Liver (tissue), 7 donors: ENCODE measurements at regions not wholly inside any gene's neighbourhood (a gene's known extent, or its start where the extent isn't known, plus 50 kb on each side); places are given as distances from the start of the nearest gene placed in this dataset.

ENCODE experiments used
- DNase-seq: peaks from one replicate; pipeline ENCODE4 v3.0.0-alpha.2; 2017; ENCODE audit warnings: low spot score
- H3K27ac ChIP-seq, 2 donors: one replicate each; pipeline ENCODE4 v1.7.0; 2013; ENCODE audit warnings: inconsistent platforms in 2 of 2, low read length in 2 of 2, control low read depth in 1 of 2, low read depth in 1 of 2, mild to moderate bottlenecking in 1 of 2
- H3K27me3 ChIP-seq, 4 donors: one replicate each; pipeline versions ENCODE4 v1.6.1 to v1.7.0; 2013; ENCODE audit warnings: low read length in 3 of 4, inconsistent platforms in 1 of 4, mild to moderate bottlenecking in 1 of 4, moderate library complexity in 1 of 4; ENCODE audit not compliant: control insufficient read depth in 4 of 4, insufficient read depth in 4 of 4
- H3K36me3 ChIP-seq, 4 donors: one replicate each; pipeline versions ENCODE4 v1.6.1 to v1.7.0; 2013; ENCODE audit warnings: low read length in 3 of 4, mild to moderate bottlenecking in 3 of 4, low read depth in 1 of 4, moderate library complexity in 1 of 4; ENCODE audit not compliant: control insufficient read depth in 4 of 4, insufficient read depth in 3 of 4
- H3K4me1 ChIP-seq, 4 donors: one replicate each; pipeline versions ENCODE4 v1.6.1 to v1.7.0; 2013; ENCODE audit warnings: low read length in 3 of 4, mild to moderate bottlenecking in 3 of 4, moderate library complexity in 1 of 4; ENCODE audit not compliant: control insufficient read depth in 4 of 4, insufficient read depth in 4 of 4
- H3K4me3 ChIP-seq, 3 donors: one replicate each; pipeline versions ENCODE4 v1.6.1 to v1.7.0; 2013; ENCODE audit warnings: low read length in 3 of 3, control low read depth in 1 of 3, low read depth in 1 of 3, mild to moderate bottlenecking in 1 of 3
- H3K9ac ChIP-seq, 2 donors: one replicate each; pipeline ENCODE4 v1.7.0; 2013; ENCODE audit warnings: low read length in 2 of 2, mild to moderate bottlenecking in 2 of 2, moderate library complexity in 2 of 2, control low read depth in 1 of 2, low read depth in 1 of 2
- H3K9me3 ChIP-seq, 4 donors: one replicate each; pipeline versions ENCODE4 v1.6.1 to v1.7.0; 2013; ENCODE audit warnings: low read length in 3 of 4; ENCODE audit not compliant: control insufficient read depth in 4 of 4
- FOXA1 ChIP-seq: IDR thresholded peaks from 2 replicates; pipeline ENCODE4 v1.6.1; 2016; ENCODE audit warnings: antibody characterized with exemption
- FOXA2 ChIP-seq: IDR thresholded peaks from 2 replicates; pipeline ENCODE4 v1.6.1; 2016; ENCODE audit warnings: antibody characterized with exemption
- GABPA ChIP-seq, 2 donors: IDR thresholded peaks in 1 of 2; conservative IDR thresholded peaks in 1 of 2; 2 replicates each; pipeline ENCODE4 v1.6.1; 2016; ENCODE audit warnings: antibody characterized with exemption in 2 of 2, mild to moderate bottlenecking in 1 of 2, moderate library complexity in 1 of 2
- HNF4A ChIP-seq, 2 donors: conservative IDR thresholded peaks; 2 replicates each; pipeline ENCODE4 v1.6.1; 2016; ENCODE audit warnings: antibody characterized with exemption in 2 of 2, mild to moderate bottlenecking in 2 of 2
- JUND ChIP-seq, 2 donors: IDR thresholded peaks; 2 replicates each; pipeline ENCODE4 v1.6.1; 2016; ENCODE audit warnings: antibody characterized with exemption in 2 of 2
- NR2F2 ChIP-seq: IDR thresholded peaks from 2 replicates; pipeline ENCODE4 v1.6.1; 2016; ENCODE audit warnings: antibody characterized with exemption
- RXRA ChIP-seq, 2 donors: IDR thresholded peaks; 2 replicates each; pipeline ENCODE4 v1.6.1; 2017 to 2018; ENCODE audit warnings: antibody characterized with exemption in 2 of 2, mild to moderate bottlenecking in 1 of 2
- SP1 ChIP-seq: IDR thresholded peaks from 2 replicates; pipeline ENCODE4 v1.6.1; 2018; ENCODE audit warnings: antibody characterized with exemption, mild to moderate bottlenecking
- TAF1 ChIP-seq: conservative IDR thresholded peaks from 2 replicates; pipeline ENCODE4 v1.6.1; 2016; ENCODE audit warnings: antibody characterized with exemption, mild to moderate bottlenecking
- YY1 ChIP-seq: IDR thresholded peaks from 2 replicates; pipeline ENCODE4 v1.6.1; 2016; ENCODE audit warnings: antibody characterized with exemption, mild to moderate bottlenecking
- WGBS: extraction: QIAGEN DNeasy Blood & Tissue Kit; methylation state at CpG from one replicate; pipeline ENCODE4 v1.1.7; 2013; 5-methylcytosine and 5-hydroxymethylcytosine counted together
- TF ChIP-seq, protein P1 (sequence below): IDR thresholded peaks from 2 replicates; pipeline ENCODE4 v1.6.1; 2016; ENCODE audit warnings: antibody characterized with exemption
- TF ChIP-seq, protein P2 (sequence below): IDR thresholded peaks from 2 replicates; pipeline ENCODE4 v1.6.1; 2016; ENCODE audit warnings: antibody characterized with exemption, mild to moderate bottlenecking
- TF ChIP-seq, protein P3 (sequence below): IDR thresholded peaks from 2 replicates; pipeline ENCODE4 v1.6.1; 2016; ENCODE audit warnings: antibody characterized with exemption
- TF ChIP-seq, protein P4 (sequence below): IDR thresholded peaks from 2 replicates; pipeline ENCODE4 v1.6.1; 2016; ENCODE audit warnings: antibody characterized with exemption
- donor health status: healthy.
- donor health status: healthy.
- donor health status: healthy.
- donor health status: healthy.

DNA sequence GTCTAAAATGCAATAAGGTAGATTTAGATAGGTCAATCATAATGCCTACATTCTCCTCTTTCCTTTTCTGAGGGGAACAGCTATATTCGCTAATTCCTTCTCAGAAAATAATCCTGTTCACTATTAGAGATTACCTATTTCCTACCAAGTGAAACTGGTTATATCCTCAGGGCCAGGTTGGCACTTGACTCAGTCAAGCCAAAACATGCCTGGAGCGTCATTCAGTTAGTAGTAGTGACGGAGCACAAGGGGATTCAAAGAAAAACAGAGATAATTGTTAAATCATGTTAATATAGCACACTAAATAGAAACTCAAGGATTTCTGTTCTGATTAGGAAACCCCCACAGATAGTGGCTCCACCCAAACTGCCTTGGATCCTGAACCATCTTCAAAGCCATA, 515.4 kb upstream of the PTPRD start:
- Histone ChIP-seq H3K27ac (no peak overlapping the region), H3K4me1 (no peaks in the 10 kb centered on the region), H3K27me3 (no peaks in the 10 kb centered on the region), H3K9me3 (no peaks in the 10 kb centered on the region), H3K4me3 (no peak overlapping the region), H3K9ac (no peak overlapping the region), H3K36me3 (no peaks in the 10 kb centered on the region)
- DNase-seq = no peak
- TF ChIP-seq, protein P1, sequence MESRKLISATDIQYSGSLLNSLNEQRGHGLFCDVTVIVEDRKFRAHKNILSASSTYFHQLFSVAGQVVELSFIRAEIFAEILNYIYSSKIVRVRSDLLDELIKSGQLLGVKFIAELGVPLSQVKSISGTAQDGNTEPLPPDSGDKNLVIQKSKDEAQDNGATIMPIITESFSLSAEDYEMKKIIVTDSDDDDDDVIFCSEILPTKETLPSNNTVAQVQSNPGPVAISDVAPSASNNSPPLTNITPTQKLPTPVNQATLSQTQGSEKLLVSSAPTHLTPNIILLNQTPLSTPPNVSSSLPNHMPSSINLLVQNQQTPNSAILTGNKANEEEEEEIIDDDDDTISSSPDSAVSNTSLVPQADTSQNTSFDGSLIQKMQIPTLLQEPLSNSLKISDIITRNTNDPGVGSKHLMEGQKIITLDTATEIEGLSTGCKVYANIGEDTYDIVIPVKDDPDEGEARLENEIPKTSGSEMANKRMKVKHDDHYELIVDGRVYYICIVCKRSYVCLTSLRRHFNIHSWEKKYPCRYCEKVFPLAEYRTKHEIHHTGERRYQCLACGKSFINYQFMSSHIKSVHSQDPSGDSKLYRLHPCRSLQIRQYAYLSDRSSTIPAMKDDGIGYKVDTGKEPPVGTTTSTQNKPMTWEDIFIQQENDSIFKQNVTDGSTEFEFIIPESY = no peak
- TF ChIP-seq, protein P2, sequence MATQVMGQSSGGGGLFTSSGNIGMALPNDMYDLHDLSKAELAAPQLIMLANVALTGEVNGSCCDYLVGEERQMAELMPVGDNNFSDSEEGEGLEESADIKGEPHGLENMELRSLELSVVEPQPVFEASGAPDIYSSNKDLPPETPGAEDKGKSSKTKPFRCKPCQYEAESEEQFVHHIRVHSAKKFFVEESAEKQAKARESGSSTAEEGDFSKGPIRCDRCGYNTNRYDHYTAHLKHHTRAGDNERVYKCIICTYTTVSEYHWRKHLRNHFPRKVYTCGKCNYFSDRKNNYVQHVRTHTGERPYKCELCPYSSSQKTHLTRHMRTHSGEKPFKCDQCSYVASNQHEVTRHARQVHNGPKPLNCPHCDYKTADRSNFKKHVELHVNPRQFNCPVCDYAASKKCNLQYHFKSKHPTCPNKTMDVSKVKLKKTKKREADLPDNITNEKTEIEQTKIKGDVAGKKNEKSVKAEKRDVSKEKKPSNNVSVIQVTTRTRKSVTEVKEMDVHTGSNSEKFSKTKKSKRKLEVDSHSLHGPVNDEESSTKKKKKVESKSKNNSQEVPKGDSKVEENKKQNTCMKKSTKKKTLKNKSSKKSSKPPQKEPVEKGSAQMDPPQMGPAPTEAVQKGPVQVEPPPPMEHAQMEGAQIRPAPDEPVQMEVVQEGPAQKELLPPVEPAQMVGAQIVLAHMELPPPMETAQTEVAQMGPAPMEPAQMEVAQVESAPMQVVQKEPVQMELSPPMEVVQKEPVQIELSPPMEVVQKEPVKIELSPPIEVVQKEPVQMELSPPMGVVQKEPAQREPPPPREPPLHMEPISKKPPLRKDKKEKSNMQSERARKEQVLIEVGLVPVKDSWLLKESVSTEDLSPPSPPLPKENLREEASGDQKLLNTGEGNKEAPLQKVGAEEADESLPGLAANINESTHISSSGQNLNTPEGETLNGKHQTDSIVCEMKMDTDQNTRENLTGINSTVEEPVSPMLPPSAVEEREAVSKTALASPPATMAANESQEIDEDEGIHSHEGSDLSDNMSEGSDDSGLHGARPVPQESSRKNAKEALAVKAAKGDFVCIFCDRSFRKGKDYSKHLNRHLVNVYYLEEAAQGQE = no peak
- no peak for TF ChIP-seq YY1
- TF ChIP-seq TAF1 = no peak
- no peak for TF ChIP-seq FOXA1
- no peak for TF ChIP-seq NR2F2
- TF ChIP-seq HNF4A (conservative IDR thresholded peaks at IDR 0.05) = no peak
- no peak for TF ChIP-seq GABPA (IDR thresholded peaks at IDR 0.05 in 1 of 2, conservative IDR thresholded peaks at IDR 0.05 in 1 of 2)
- TF ChIP-seq JUND (IDR thresholded peaks at IDR 0.05) = no peak
- 86% methylated on average over 3 of the region's 3 CpGs for WGBS

DNA sequence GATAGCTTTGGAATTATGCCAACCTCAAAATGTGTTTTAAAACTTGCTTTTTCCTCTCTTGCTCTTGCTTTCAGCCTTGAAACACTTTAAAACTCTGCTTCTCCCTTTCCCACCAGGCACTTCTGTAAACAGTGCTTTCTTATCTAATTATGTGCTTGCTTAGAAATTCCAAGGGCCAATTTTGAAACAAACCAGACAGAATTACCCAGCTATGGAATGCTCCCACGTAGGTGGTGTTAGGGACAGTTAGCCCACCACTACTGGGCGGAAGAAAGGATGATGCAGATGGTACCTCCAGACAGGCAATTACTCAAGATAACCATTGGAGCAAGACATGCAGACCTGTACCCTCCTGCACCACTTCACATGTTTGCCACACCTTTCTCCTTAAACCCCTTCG, 523.0 kb upstream of the PTPRD start:
- Histone ChIP-seq H3K4me3 (no peak overlapping the region), H3K9ac (no peak overlapping the region), H3K4me1 (no peaks in the 10 kb centered on the region), H3K27ac (no peak overlapping the region), H3K9me3 (no peaks in the 10 kb centered on the region), H3K27me3 (no peaks in the 10 kb centered on the region), H3K36me3 (no peaks in the 10 kb centered on the region)
- 45% methylated on average over 3 of the region's 3 CpGs for WGBS
- no peak for DNase-seq
- TF ChIP-seq SP1 = no peak
- no peak for TF ChIP-seq HNF4A (conservative IDR thresholded peaks at IDR 0.05)
- TF ChIP-seq NR2F2 = no peak
- TF ChIP-seq JUND (IDR thresholded peaks at IDR 0.05) = no peak

DNA sequence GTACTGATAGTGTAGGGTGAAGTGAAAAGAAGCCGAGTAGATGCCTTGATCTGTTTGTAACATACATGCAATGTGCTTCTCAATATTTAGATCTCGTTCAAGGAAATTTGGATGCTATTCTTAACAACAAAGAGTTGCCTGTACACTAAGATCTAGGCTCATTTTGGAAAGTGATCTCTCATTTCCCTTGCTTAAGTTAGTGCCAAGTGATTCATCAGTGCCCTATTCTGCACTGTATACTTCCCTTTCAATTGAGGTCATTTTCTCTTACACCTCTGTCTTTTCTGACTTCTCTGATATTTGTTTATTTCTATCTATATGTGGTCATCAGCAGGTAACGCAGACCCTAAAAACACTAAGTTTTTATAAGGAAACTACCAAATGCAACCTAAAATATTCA, 528.6 kb upstream of the PTPRD start:
- TF ChIP-seq, protein P2 = no peak
- TF ChIP-seq FOXA1 = no peak
- TF ChIP-seq HNF4A (conservative IDR thresholded peaks at IDR 0.05) = no peak
- TF ChIP-seq, protein P3, sequence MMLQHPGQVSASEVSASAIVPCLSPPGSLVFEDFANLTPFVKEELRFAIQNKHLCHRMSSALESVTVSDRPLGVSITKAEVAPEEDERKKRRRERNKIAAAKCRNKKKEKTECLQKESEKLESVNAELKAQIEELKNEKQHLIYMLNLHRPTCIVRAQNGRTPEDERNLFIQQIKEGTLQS = no peak
- TF ChIP-seq, protein P4, sequence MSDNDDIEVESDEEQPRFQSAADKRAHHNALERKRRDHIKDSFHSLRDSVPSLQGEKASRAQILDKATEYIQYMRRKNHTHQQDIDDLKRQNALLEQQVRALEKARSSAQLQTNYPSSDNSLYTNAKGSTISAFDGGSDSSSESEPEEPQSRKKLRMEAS = no peak
- no peak for TF ChIP-seq FOXA2
- no peak for TF ChIP-seq TAF1
- TF ChIP-seq RXRA (IDR thresholded peaks at IDR 0.05) = no peak
- no peak for TF ChIP-seq NR2F2
- H3K27me3 ChIP-seq = no peaks in the 10 kb centered on the region
- H3K4me3 ChIP-seq = no peak overlapping the region
- H3K4me1 ChIP-seq = no peaks in the 10 kb centered on the region
- no peak overlapping the region for H3K9ac ChIP-seq
- no peak overlapping the region for H3K27ac ChIP-seq
- H3K9me3 ChIP-seq = no peaks in the 10 kb centered on the region
- 58% methylated on average over 3 of the region's 3 CpGs for WGBS
- no peak for DNase-seq
- no peaks in the 10 kb centered on the region for H3K36me3 ChIP-seq
